HL-60 (cell line): ENCODE measurements at regions not wholly inside any gene's neighbourhood (a gene's known extent, or its start where the extent isn't known, plus 50 kb on each side); places are given as distances from the start of the nearest gene placed in this dataset.
A peak's percentile ranks its signal among the peaks of the same experiment; 100 is the strongest.
"Not testable (repeated sequence)": the region's sequence is repeated elsewhere in the genome, so short reads cannot be mapped to it uniquely, and the experiment has no call there.

Experiments used
- DNase-seq, 2 experiments: peaks; one replicate each; pipeline ENCODE4 v3.0.0-alpha.2; 2010 to 2020; ENCODE audit warnings: low read depth in 1 of 2, low spot score in 1 of 2
- H3K27ac ChIP-seq: fragments of 250-450 bp; sonication (Bioruptor Pico); replicated peaks from 2 replicates; pipeline ENCODE4 v1.5.1; 2020; ENCODE audit warnings: mild to moderate bottlenecking, moderate library complexity
- H3K27me3 ChIP-seq: fragments of 250-450 bp; sonication (Bioruptor Pico); 2 replicates; pipeline ENCODE4 v1.5.1; 2021; ENCODE audit warnings: mild to moderate bottlenecking, moderate library complexity; ENCODE audit not compliant: insufficient read depth, poor library complexity, severe bottlenecking
- H3K4me3 ChIP-seq: replicated peaks from 2 replicates; pipeline ENCODE4 v1.5.1; 2011; ENCODE audit warnings: mild to moderate bottlenecking, control low read depth, low read length; ENCODE audit not compliant: insufficient read depth
- CTCF ChIP-seq: IDR thresholded peaks from one replicate; pipeline ENCODE4 v1.5.1; 2011; ENCODE audit warnings: low read length, control low read depth, inconsistent platforms; ENCODE audit not compliant: insufficient read depth
- GABPA ChIP-seq: IDR thresholded peaks from 2 replicates; pipeline ENCODE4 v1.6.1; 2012; ENCODE audit warnings: low read depth
- POLR2AphosphoS5 ChIP-seq: IDR thresholded peaks from 2 replicates; pipeline ENCODE4 v1.6.1; 2012; ENCODE audit warnings: low read depth
- REST ChIP-seq: IDR thresholded peaks from 2 replicates; pipeline ENCODE4 v1.6.1; 2012; ENCODE audit warnings: low read depth; ENCODE audit not compliant: insufficient replicate concordance
- SPI1 ChIP-seq: IDR thresholded peaks from 2 replicates; pipeline ENCODE4 v1.6.1; 2012; ENCODE audit warnings: low read depth, mild to moderate bottlenecking, borderline replicate concordance

- no peak for DNase-seq
- Histone ChIP-seq H3K27ac (no peak overlapping the region), H3K4me3 (no peak overlapping the region), H3K27me3 (no peaks in the 10 kb centered on the region)
- no peak for TF ChIP-seq REST
- TF ChIP-seq SPI1 = no peak
- no peak for TF ChIP-seq GABPA
- TF ChIP-seq CTCF = no peak
- TF ChIP-seq POLR2AphosphoS5 = no peak
Measured at GRCh38 chr4:103947617-103948016, 227.8 kb upstream of the TACR3 start.

- not testable (repeated sequence) for H3K27me3 ChIP-seq, H3K4me3 ChIP-seq, DNase-seq
Measured at GRCh38 chr4:103946621-103947268, 227.0 kb upstream of the TACR3 start.

GRCh38 chr4:103938488-103938887, 218.7 kb upstream of the TACR3 start:
- DNase-seq = no peak
- TF ChIP-seq REST = no peak
- TF ChIP-seq CTCF = no peak
- TF ChIP-seq SPI1 = no peak
- no peak for TF ChIP-seq GABPA
- TF ChIP-seq POLR2AphosphoS5 = no peak
- Histone ChIP-seq H3K27ac (no peak overlapping the region), H3K4me3 (no peak overlapping the region), H3K27me3 (no peaks in the 10 kb centered on the region)

More at GRCh38 chr4:103946621-103947268, 227.0 kb upstream of the TACR3 start:
- H3K27ac ChIP-seq = not testable (repeated sequence)

GRCh38 chr4:103936653-103937145, 216.9 kb upstream of the TACR3 start:
- Histone ChIP-seq H3K27me3 (no peaks in the 10 kb centered on the region), H3K27ac (no peak overlapping the region), H3K4me3 (no peak overlapping the region)
- no peak for DNase-seq
- no peak for TF ChIP-seq GABPA

- Histone ChIP-seq H3K4me3 (no peak overlapping the region), H3K27ac (no peak overlapping the region), H3K27me3 (no peaks in the 10 kb centered on the region)
- TF ChIP-seq CTCF (peak; percentile 45), POLR2AphosphoS5 (no peak)
- peak in 1 of 2 experiments; percentile 13 for DNase-seq
Measured at GRCh38 chr4:103934178-103934789, 214.5 kb upstream of the TACR3 start.
